CD8-positive, alpha-beta memory T cell (primary cell): ENCODE measurements at regions not wholly inside any gene's neighbourhood (a gene's known extent, or its start where the extent isn't known, plus 50 kb on each side); places are given as distances from the start of the nearest gene placed in this dataset.
A peak's percentile ranks its signal among the peaks of the same experiment; 100 is the strongest.

Source experiments
- CTCF ChIA-PET: fragments of 350-600 bp; sonication (Branson Sonifier 250); formaldehyde crosslinking; loops from one replicate; lab custom pipeline; 2021; ENCODE audit warnings: antibody characterized with exemption; lab: Charles Lee
- POLR2A ChIA-PET: fragments of 350-600 bp; sonication (Branson Sonifier 250); formaldehyde crosslinking; loops from one replicate; lab custom pipeline; 2021; ENCODE audit warnings: antibody characterized with exemption; lab: Charles Lee
- DNase-seq, 5 donors: peaks; one replicate each; pipeline versions ENCODE4 v3.0.0 to v3.0.0-alpha.2; 2020 to 2022; ENCODE audit warnings: mixed read lengths in 1 of 5
- H3K27ac ChIP-seq: one replicate; pipeline ENCODE4 v1.7.0; 2013; ENCODE audit warnings: low read depth, mild to moderate bottlenecking, low read length, moderate library complexity
- H3K27me3 ChIP-seq: 2 replicates; pipeline ENCODE4 v1.7.0; 2013; ENCODE audit warnings: low read length, mild to moderate bottlenecking; ENCODE audit not compliant: insufficient read depth, poor library complexity, severe bottlenecking
- H3K36me3 ChIP-seq: 2 replicates; pipeline ENCODE4 v1.7.0; 2013; ENCODE audit warnings: mild to moderate bottlenecking, low read length, moderate library complexity; ENCODE audit not compliant: insufficient read depth
- H3K4me1 ChIP-seq: 2 replicates; pipeline ENCODE4 v1.7.0; 2013; ENCODE audit warnings: mild to moderate bottlenecking, low read length, moderate library complexity; ENCODE audit not compliant: insufficient read depth
- H3K4me3 ChIP-seq: 2 replicates; pipeline ENCODE4 v1.7.0; 2013; ENCODE audit warnings: mild to moderate bottlenecking, low read length
- H3K9me3 ChIP-seq: 2 replicates; pipeline ENCODE4 v1.7.0; 2013; ENCODE audit warnings: mild to moderate bottlenecking, low read length
- H3K27ac Mint-ChIP-seq, 8 donors: one replicate each; pipeline ENCODE4 v1.8.0; 2020 to 2021; ENCODE audit warnings: mixed read lengths in 8 of 8, mild to moderate bottlenecking in 6 of 8, inconsistent platforms in 3 of 8, moderate library complexity in 3 of 8
- H3K27me3 Mint-ChIP-seq, 2 donors: one replicate each; pipeline ENCODE4 v1.8.0; 2020 to 2021; ENCODE audit warnings: mixed read lengths in 2 of 2, mild to moderate bottlenecking in 1 of 2, moderate library complexity in 1 of 2
- H3K36me3 Mint-ChIP-seq, 3 donors: one replicate each; pipeline ENCODE4 v1.8.0; 2020 to 2021; ENCODE audit warnings: mixed read lengths in 3 of 3, inconsistent platforms in 1 of 3, mild to moderate bottlenecking in 1 of 3
- H3K4me1 Mint-ChIP-seq, 3 donors: one replicate each; pipeline ENCODE4 v1.8.0; 2020 to 2021; ENCODE audit warnings: mixed read lengths in 3 of 3, inconsistent platforms in 1 of 3, mild to moderate bottlenecking in 1 of 3
- H3K4me3 Mint-ChIP-seq, 7 donors: one replicate each; pipeline ENCODE4 v1.8.0; 2020 to 2021; ENCODE audit warnings: mixed read lengths in 7 of 7, mild to moderate bottlenecking in 6 of 7, moderate library complexity in 4 of 7, inconsistent platforms in 2 of 7
- H3K9me3 Mint-ChIP-seq, 5 donors: one replicate each; pipeline ENCODE4 v1.8.0; 2020 to 2022; ENCODE audit warnings: mixed read lengths in 5 of 5, mild to moderate bottlenecking in 3 of 5, moderate library complexity in 2 of 5, inconsistent platforms in 1 of 5

GRCh38 chr1:213647864-213648650, 339.7 kb upstream of the PROX1 start:
- Mint-ChIP-seq H3K36me3 (peaks cover 0 to 1% (median 0%) of the 10 kb centered on the region in 3 donors), H3K4me3 (no peak overlapping the region), H3K9me3 (peaks cover 0 to 9% (median 0%) of the 10 kb centered on the region in 5 donors), H3K27ac (no peak overlapping the region), H3K27me3 (peaks cover 2 to 12% of the 10 kb centered on the region in 2 donors), H3K4me1 (no peaks in the 10 kb centered on the region)
- Histone ChIP-seq H3K27me3 (no peaks in the 10 kb centered on the region), H3K36me3 (no peaks in the 10 kb centered on the region), H3K4me1 (no peaks in the 10 kb centered on the region), H3K4me3 (no peak overlapping the region), H3K9me3 (no peaks in the 10 kb centered on the region), H3K27ac (no peak overlapping the region)
- ChIA-PET POLR2A (no interaction called here), CTCF (no interaction called here)
- no peak for DNase-seq

- H3K9me3 Mint-ChIP-seq: peaks cover 0 to 9% (median 0%) of the 10 kb centered on the region in 5 donors
- peaks cover 0 to 1% (median 0%) of the 10 kb centered on the region in 3 donors for H3K36me3 Mint-ChIP-seq
- Histone ChIP-seq H3K36me3 (no peaks in the 10 kb centered on the region), H3K9me3 (no peaks in the 10 kb centered on the region), H3K4me3 (no peak overlapping the region), H3K27me3 (no peaks in the 10 kb centered on the region), H3K4me1 (no peaks in the 10 kb centered on the region), H3K27ac (no peak overlapping the region)
- ChIA-PET POLR2A (no interaction called here), CTCF (no interaction called here)
- no peak overlapping the region for H3K27ac Mint-ChIP-seq
- DNase-seq: no peak
- H3K4me3 Mint-ChIP-seq: no peak overlapping the region
- H3K27me3 Mint-ChIP-seq: peaks cover 2 to 12% of the 10 kb centered on the region in 2 donors
- H3K4me1 Mint-ChIP-seq: no peaks in the 10 kb centered on the region
Observed at GRCh38 chr1:213649373-213649772, 338.4 kb upstream of the PROX1 start.

DNA sequence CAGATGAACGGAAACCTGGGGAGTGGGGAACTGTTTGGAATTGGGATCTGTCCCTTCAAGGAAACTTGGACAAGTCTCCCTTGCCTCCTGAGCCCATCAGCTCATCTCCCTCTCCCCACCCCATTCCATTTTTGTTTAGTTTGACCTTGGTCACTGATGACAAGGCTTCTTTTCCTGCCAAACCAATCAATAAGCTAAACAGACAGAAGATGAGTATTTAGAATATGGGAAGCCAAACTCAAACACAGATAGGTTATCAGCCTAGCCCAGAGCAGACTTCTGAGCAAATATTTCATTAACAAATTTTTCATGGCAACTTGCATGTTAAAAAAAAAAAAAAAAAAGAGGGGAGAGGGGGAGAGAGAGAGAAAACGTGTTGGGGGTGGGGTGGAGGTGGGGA, 337.2 kb upstream of the PROX1 start:
- POLR2A ChIA-PET: no interaction called here
- Mint-ChIP-seq H3K27ac (peak overlapping the region in 1 of 8 donors; percentile 41), H3K4me1 (no peaks in the 10 kb centered on the region), H3K27me3 (peaks cover 2 to 9% of the 10 kb centered on the region in 2 donors), H3K4me3 (no peak overlapping the region), H3K9me3 (peaks cover 0 to 9% (median 0%) of the 10 kb centered on the region in 5 donors), H3K36me3 (peaks cover 0 to 1% (median 0%) of the 10 kb centered on the region in 3 donors)
- H3K4me3 ChIP-seq: no peak overlapping the region
- no peaks in the 10 kb centered on the region for H3K4me1 ChIP-seq
- no peak for DNase-seq
- no peaks in the 10 kb centered on the region for H3K36me3 ChIP-seq
- CTCF ChIA-PET: no interaction called here
- no peaks in the 10 kb centered on the region for H3K27me3 ChIP-seq
- H3K27ac ChIP-seq: no peak overlapping the region
- no peaks in the 10 kb centered on the region for H3K9me3 ChIP-seq

DNA sequence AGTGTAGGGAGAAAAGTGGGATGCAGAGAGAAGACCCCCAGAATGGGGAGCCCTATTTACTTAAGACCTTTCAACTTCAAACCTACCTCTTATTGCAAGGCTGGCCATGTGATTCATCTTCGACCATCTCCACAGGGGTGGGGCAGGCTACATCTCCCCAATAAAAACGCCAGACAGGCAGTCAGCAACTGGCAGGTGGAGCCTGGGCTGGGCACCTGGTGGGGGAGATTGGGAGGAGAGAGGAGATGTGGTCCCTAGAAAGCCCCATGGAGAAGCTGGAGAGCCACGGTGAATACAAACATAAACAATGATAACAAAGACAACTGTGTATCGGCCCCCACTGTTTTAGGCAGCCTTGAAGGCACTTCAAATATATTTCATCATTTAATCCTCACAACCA, 336.7 kb upstream of the PROX1 start:
- ChIA-PET CTCF (no interaction called here), POLR2A (no interaction called here)
- H3K4me3 Mint-ChIP-seq: no peak overlapping the region
- H3K27me3 Mint-ChIP-seq: peaks cover 2 to 9% of the 10 kb centered on the region in 2 donors
- Histone ChIP-seq H3K4me3 (no peak overlapping the region), H3K36me3 (no peaks in the 10 kb centered on the region), H3K27me3 (no peaks in the 10 kb centered on the region), H3K9me3 (no peaks in the 10 kb centered on the region), H3K27ac (no peak overlapping the region), H3K4me1 (no peaks in the 10 kb centered on the region)
- peaks cover 0 to 9% (median 0%) of the 10 kb centered on the region in 5 donors for H3K9me3 Mint-ChIP-seq
- H3K36me3 Mint-ChIP-seq: peaks cover 0 to 1% (median 0%) of the 10 kb centered on the region in 3 donors
- H3K4me1 Mint-ChIP-seq: no peaks in the 10 kb centered on the region
- H3K27ac Mint-ChIP-seq: no peak overlapping the region
- no peak for DNase-seq

GRCh38 chr1:213652109-213652508, 335.7 kb upstream of the PROX1 start:
- Mint-ChIP-seq H3K27me3 (peaks cover 2 to 9% of the 10 kb centered on the region in 2 donors), H3K9me3 (peaks cover 0 to 9% (median 0%) of the 10 kb centered on the region in 5 donors), H3K36me3 (no peaks in the 10 kb centered on the region), H3K4me1 (no peaks in the 10 kb centered on the region), H3K4me3 (no peak overlapping the region), H3K27ac (no peak overlapping the region)
- no peaks in the 10 kb centered on the region for H3K36me3 ChIP-seq
- no peak for DNase-seq
- no peak overlapping the region for H3K27ac ChIP-seq
- H3K27me3 ChIP-seq: no peaks in the 10 kb centered on the region
- H3K4me3 ChIP-seq: no peak overlapping the region
- ChIA-PET CTCF (no interaction called here), POLR2A (no interaction called here)
- no peaks in the 10 kb centered on the region for H3K4me1 ChIP-seq
- H3K9me3 ChIP-seq: no peaks in the 10 kb centered on the region

GRCh38 chr1:213656039-213656438, 331.7 kb upstream of the PROX1 start:
- Histone ChIP-seq H3K27ac (no peak overlapping the region), H3K36me3 (no peaks in the 10 kb centered on the region), H3K9me3 (no peaks in the 10 kb centered on the region), H3K4me1 (no peaks in the 10 kb centered on the region), H3K4me3 (no peak overlapping the region), H3K27me3 (no peaks in the 10 kb centered on the region)
- no peaks in the 10 kb centered on the region for H3K36me3 Mint-ChIP-seq
- no peaks in the 10 kb centered on the region for H3K4me1 Mint-ChIP-seq
- H3K9me3 Mint-ChIP-seq: no peaks in the 10 kb centered on the region
- H3K27me3 Mint-ChIP-seq: no peaks in the 10 kb centered on the region
- ChIA-PET CTCF (no interaction called here), POLR2A (no interaction called here)
- no peak overlapping the region for H3K4me3 Mint-ChIP-seq
- H3K27ac Mint-ChIP-seq: no peak overlapping the region
- no peak for DNase-seq

DNA sequence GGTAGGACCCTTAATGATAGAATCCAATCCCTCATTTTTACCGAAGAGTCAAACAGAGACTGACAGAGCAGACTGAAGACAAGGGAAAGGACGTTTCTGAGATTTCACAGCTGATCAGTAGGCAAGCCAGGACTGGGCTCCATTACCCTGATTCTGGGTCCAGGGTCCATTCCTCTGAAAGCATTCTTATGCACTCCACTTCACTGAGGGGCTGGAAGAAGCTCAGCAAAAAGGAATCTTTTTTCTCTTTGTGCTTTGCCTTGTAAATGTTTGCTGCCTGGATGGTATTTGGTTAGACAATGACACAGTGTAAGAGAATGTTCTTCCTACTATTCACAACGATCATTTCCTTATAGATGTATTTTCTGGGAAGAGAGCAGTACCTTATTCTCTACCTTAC, 331.3 kb upstream of the PROX1 start:
- no peak overlapping the region for H3K4me3 Mint-ChIP-seq
- no peak overlapping the region for H3K27ac Mint-ChIP-seq
- Histone ChIP-seq H3K27ac (no peak overlapping the region), H3K4me1 (no peaks in the 10 kb centered on the region), H3K9me3 (no peaks in the 10 kb centered on the region), H3K4me3 (no peak overlapping the region), H3K27me3 (no peaks in the 10 kb centered on the region), H3K36me3 (no peaks in the 10 kb centered on the region)
- no peaks in the 10 kb centered on the region for H3K4me1 Mint-ChIP-seq
- ChIA-PET CTCF (no interaction called here), POLR2A (no interaction called here)
- H3K9me3 Mint-ChIP-seq: no peaks in the 10 kb centered on the region
- H3K27me3 Mint-ChIP-seq: no peaks in the 10 kb centered on the region
- H3K36me3 Mint-ChIP-seq: no peaks in the 10 kb centered on the region
- no peak for DNase-seq

GRCh38 chr1:213657013-213657412, 330.8 kb upstream of the PROX1 start:
- ChIA-PET CTCF (no interaction called here), POLR2A (no interaction called here)
- no peaks in the 10 kb centered on the region for H3K27me3 Mint-ChIP-seq
- no peaks in the 10 kb centered on the region for H3K4me1 ChIP-seq
- no peak for DNase-seq
- no peaks in the 10 kb centered on the region for H3K36me3 Mint-ChIP-seq
- no peaks in the 10 kb centered on the region for H3K27me3 ChIP-seq
- H3K9me3 ChIP-seq: no peaks in the 10 kb centered on the region
- H3K4me3 Mint-ChIP-seq: no peak overlapping the region
- no peaks in the 10 kb centered on the region for H3K36me3 ChIP-seq
- H3K27ac Mint-ChIP-seq: no peak overlapping the region
- H3K27ac ChIP-seq: no peak overlapping the region
- H3K4me1 Mint-ChIP-seq: no peaks in the 10 kb centered on the region
- no peak overlapping the region for H3K4me3 ChIP-seq
- no peaks in the 10 kb centered on the region for H3K9me3 Mint-ChIP-seq
